WTC11 (cell line): ENCODE measurements at regions not wholly inside any gene's neighbourhood (a gene's known extent, or its start where the extent isn't known, plus 50 kb on each side); places are given as distances from the start of the nearest gene placed in this dataset.

Experiments
- ATAC-seq: fragments of 200-7000 bp; cut with Tn5 transposase; 2 replicates; pipeline ENCODE4 v1.10.0; 2021; ENCODE audit warnings: mild to moderate bottlenecking, moderate library complexity
- CTCF ChIA-PET: fragments of 300-600 bp; sonication (Branson Sonifier 250); formaldehyde crosslinking; loops from one replicate; lab custom pipeline; 2021; ENCODE audit warnings: antibody characterized with exemption; lab: Charles Lee
- POLR2A ChIA-PET: fragments of 350-600 bp; sonication (Branson Sonifier 250); formaldehyde crosslinking; loops from one replicate; lab custom pipeline; 2021; ENCODE audit warnings: antibody characterized with exemption; lab: Charles Lee
- DNase-seq: peaks from one replicate; pipeline ENCODE4 v3.0.0; 2021; ENCODE audit warnings: low spot score
- H3K27ac Mint-ChIP-seq: 2 replicates; pipeline ENCODE4 v1.8.0; 2021; ENCODE audit warnings: mixed read lengths
- H3K27me3 Mint-ChIP-seq: 2 replicates; pipeline ENCODE4 v1.8.0; 2021; ENCODE audit warnings: low read depth, mild to moderate bottlenecking, moderate library complexity, mixed read lengths
- H3K36me3 Mint-ChIP-seq: 2 replicates; pipeline ENCODE4 v1.8.0; 2021; ENCODE audit warnings: mixed read lengths
- H3K4me1 Mint-ChIP-seq: 2 replicates; pipeline ENCODE4 v1.8.0; 2022; ENCODE audit warnings: mixed read lengths
- H3K4me3 Mint-ChIP-seq: 2 replicates; pipeline ENCODE4 v1.8.0; 2021; ENCODE audit warnings: mild to moderate bottlenecking, moderate library complexity, mixed read lengths
- H3K9me3 Mint-ChIP-seq: 2 replicates; pipeline ENCODE4 v1.8.0; 2021; ENCODE audit warnings: mixed read lengths
- AFF4 ChIP-seq: sonication (generic); formaldehyde crosslinking; IDR thresholded peaks from 2 replicates; pipeline ENCODE4 v1.8.1; 2023; ENCODE audit warnings: mild to moderate bottlenecking, missing genetic modification reagents, borderline replicate concordance
- ESRRA ChIP-seq: sonication (generic); formaldehyde crosslinking; IDR thresholded peaks from 2 replicates; pipeline ENCODE4 v1.8.1; 2022; ENCODE audit warnings: mild to moderate bottlenecking, missing genetic modification reagents, borderline replicate concordance
- FOXP4 ChIP-seq: sonication (generic); formaldehyde crosslinking; IDR thresholded peaks from 2 replicates; pipeline ENCODE4 v1.8.0; 2022; ENCODE audit warnings: mild to moderate bottlenecking, missing genetic modification reagents
- GABPB1 ChIP-seq: sonication (generic); formaldehyde crosslinking; IDR thresholded peaks from 2 replicates; pipeline ENCODE4 v1.8.1; 2023; ENCODE audit warnings: mild to moderate bottlenecking, missing genetic modification reagents
- GRHL2 ChIP-seq: fragments of 250-450 bp; sonication (Bioruptor Pico); IDR thresholded peaks from 2 replicates; pipeline ENCODE4 v1.8.0; 2022; ENCODE audit warnings: mild to moderate bottlenecking, moderate library complexity; ENCODE audit not compliant: insufficient replicate concordance, severe bottlenecking
- HMGA2 ChIP-seq: fragments of 250-450 bp; sonication (Bioruptor Pico); IDR thresholded peaks from 2 replicates; pipeline ENCODE4 v1.4.0; 2021; ENCODE audit warnings: mild to moderate bottlenecking, moderate library complexity
- JAZF1 ChIP-seq: fragments of 250-450 bp; sonication (Bioruptor Pico); IDR thresholded peaks from 2 replicates; pipeline ENCODE4 v1.9.0; 2021; ENCODE audit warnings: moderate library complexity, mild to moderate bottlenecking, inconsistent platforms
- RORB ChIP-seq: fragments of 250-450 bp; sonication (Bioruptor Pico); IDR thresholded peaks from 2 replicates; pipeline ENCODE4 v1.9.0; 2021; ENCODE audit warnings: mild to moderate bottlenecking
- ZNF281 ChIP-seq: sonication (generic); formaldehyde crosslinking; IDR thresholded peaks from 2 replicates; pipeline ENCODE4 v1.8.0; 2023; ENCODE audit warnings: mild to moderate bottlenecking, missing genetic modification reagents

- TF ChIP-seq RORB (CRISPR knock-in tag), result no peak
- no peak for TF ChIP-seq AFF4
- TF ChIP-seq GABPB1 (CRISPR knock-in tag), result no peak
- no peak for TF ChIP-seq ESRRA (CRISPR knock-in tag)
Observed at GRCh38 chr20:57802765-57803507, 93.1 kb upstream of the PMEPA1 start (continued).

GRCh38 chr20:57801581-57801980, 91.8 kb upstream of the PMEPA1 start:
- Mint-ChIP-seq H3K4me3 (no peak overlapping the region), H3K4me1 (no peaks in the 10 kb centered on the region), H3K27ac (no peak overlapping the region), H3K9me3 (no peaks in the 10 kb centered on the region), H3K36me3 (no peaks in the 10 kb centered on the region), H3K27me3 (no peaks in the 10 kb centered on the region; the same call in 1 of the 2 replicates)
- CTCF ChIA-PET, result no interaction called here
- POLR2A ChIA-PET, result no interaction called here
- ATAC-seq, result no peak
- TF ChIP-seq GRHL2 (CRISPR knock-in tag), result no peak
- TF ChIP-seq AFF4, result no peak
- TF ChIP-seq ZNF281 (CRISPR knock-in tag), result no peak
- TF ChIP-seq FOXP4 (CRISPR knock-in tag), result no peak
- TF ChIP-seq HMGA2 (CRISPR knock-in tag), result no peak
- no peak for TF ChIP-seq JAZF1
- DNase-seq, result no peak
